ENCODE measurements at regions not wholly inside any gene's neighbourhood (a gene's known extent, or its start where the extent isn't known, plus 50 kb on each side); places are given as distances from the start of the nearest gene placed in this dataset.
A peak's percentile ranks its signal among the peaks of the same experiment; 100 is the strongest.

GRCh38 chr4:31097999-31098398 is 377.8 kb downstream of the PCDH7 start:
- intact Hi-C loops (cut with DNase I), result no loop called here
- ATAC-seq, result no peak
- TF ChIP-seq CTCF (IDR thresholded peaks at IDR 0.05) (no peak), POLR2A (IDR thresholded peaks at IDR 0.05) (no peak)
- Histone ChIP-seq H3K27ac (no peak overlapping the region), H3K36me3 (no peaks in the 10 kb centered on the region), H3K4me3 (no peak overlapping the region), H3K9me3 (no peaks in the 10 kb centered on the region), H3K4me1 (no peaks in the 10 kb centered on the region), H3K27me3 (no peaks in the 10 kb centered on the region)
- 41% methylated on average over 6 of the region's 6 CpGs for WGBS (ENCODE audit: insufficient coverage, low coverage, low lambda C conversion rate, missing lambda C conversion rate)
- DNase-seq, result no peak

GRCh38 chr4:31100536-31100935 is 380.4 kb downstream of the PCDH7 start:
- intact Hi-C loops (cut with DNase I), result no loop called here
- no peaks in the 10 kb centered on the region for H3K27me3 ChIP-seq
- TF ChIP-seq CTCF (IDR thresholded peaks at IDR 0.05), result no peak
- TF ChIP-seq POLR2A (IDR thresholded peaks at IDR 0.05), result no peak
- H3K27ac ChIP-seq, result no peak overlapping the region
- H3K4me3 ChIP-seq, result no peak overlapping the region
- WGBS (ENCODE audit: insufficient coverage, low coverage, low lambda C conversion rate, missing lambda C conversion rate), result 55% methylated on average over 1 of the region's 1 CpG
- ATAC-seq (no peak), DNase-seq (no peak)
- H3K36me3 ChIP-seq, result no peaks in the 10 kb centered on the region
- no peaks in the 10 kb centered on the region for H3K9me3 ChIP-seq
- H3K4me1 ChIP-seq, result no peaks in the 10 kb centered on the region

GRCh38 chr4:31104043-31104442 is 383.9 kb downstream of the PCDH7 start:
- no peak overlapping the region for H3K4me3 ChIP-seq
- ATAC-seq, result no peak
- no peak overlapping the region for H3K27ac ChIP-seq
- no peaks in the 10 kb centered on the region for H3K9me3 ChIP-seq
- no peaks in the 10 kb centered on the region for H3K4me1 ChIP-seq
- no peak for DNase-seq
- H3K27me3 ChIP-seq, result no peaks in the 10 kb centered on the region
- no peaks in the 10 kb centered on the region for H3K36me3 ChIP-seq
- TF ChIP-seq POLR2A (IDR thresholded peaks at IDR 0.05) (no peak), CTCF (IDR thresholded peaks at IDR 0.05) (no peak)
- WGBS (ENCODE audit: insufficient coverage, low coverage, low lambda C conversion rate, missing lambda C conversion rate), result 53% methylated on average over 1 of the region's 1 CpG
- intact Hi-C loops (cut with DNase I), result no loop called here

- no peak overlapping the region for H3K27ac ChIP-seq
- no peak overlapping the region for H3K4me3 ChIP-seq
- no peaks in the 10 kb centered on the region for H3K27me3 ChIP-seq
- no peaks in the 10 kb centered on the region for H3K36me3 ChIP-seq
- DNase-seq (no peak), ATAC-seq (no peak)
- H3K9me3 ChIP-seq, result no peaks in the 10 kb centered on the region
- intact Hi-C loops (cut with DNase I), result no loop called here
- TF ChIP-seq POLR2A (IDR thresholded peaks at IDR 0.05) (no peak), CTCF (IDR thresholded peaks at IDR 0.05) (no peak)
- 42% methylated on average over 3 of the region's 3 CpGs for WGBS (ENCODE audit: insufficient coverage, low coverage, low lambda C conversion rate, missing lambda C conversion rate)
- no peaks in the 10 kb centered on the region for H3K4me1 ChIP-seq
Observed at GRCh38 chr4:31104577-31104976, 384.4 kb downstream of the PCDH7 start.

- TF ChIP-seq CTCF (IDR thresholded peaks at IDR 0.05), result no peak
- TF ChIP-seq POLR2A (IDR thresholded peaks at IDR 0.05), result no peak
- Histone ChIP-seq H3K4me3 (no peak overlapping the region), H3K36me3 (no peaks in the 10 kb centered on the region), H3K27me3 (no peaks in the 10 kb centered on the region), H3K4me1 (no peaks in the 10 kb centered on the region), H3K27ac (no peak overlapping the region), H3K9me3 (no peaks in the 10 kb centered on the region)
- ATAC-seq (peak in 2 of 4 donors; percentile 21 to 62), DNase-seq (no peak)
- 50% methylated on average over 1 of the region's 1 CpG for WGBS (ENCODE audit: insufficient coverage, low coverage, low lambda C conversion rate, missing lambda C conversion rate)
- intact Hi-C loops (cut with DNase I), result no loop called here
Observed at GRCh38 chr4:31106419-31106818, 386.2 kb downstream of the PCDH7 start.

Data from right lobe of liver (tissue), 6 donors.